Naive thymus-derived CD4-positive, alpha-beta T cell (primary cell): ENCODE measurements at regions not wholly inside any gene's neighbourhood (a gene's known extent, or its start where the extent isn't known, plus 50 kb on each side); places are given as distances from the start of the nearest gene placed in this dataset.

Source experiments
- ATAC-seq: fragments of 150-1000 bp; cut with Tn5 transposase; 2 replicates; pipeline ENCODE4 v1.10.0; 2021; ENCODE audit warnings: mild to moderate bottlenecking, moderate library complexity
- CTCF ChIA-PET: fragments of 350-600 bp; sonication (Branson Sonifier 250); formaldehyde crosslinking; loops from one replicate; lab custom pipeline; 2021; ENCODE audit warnings: antibody characterized with exemption; lab: Charles Lee
- POLR2A ChIA-PET: fragments of 350-600 bp; sonication (Branson Sonifier 250); formaldehyde crosslinking; loops from one replicate; lab custom pipeline; 2021; ENCODE audit warnings: antibody characterized with exemption, inconsistent platforms; lab: Charles Lee
- DNase-seq, 9 donors: peaks; one replicate each; pipeline versions ENCODE4 v3.0.0 to v3.0.0-alpha.2; 2020 to 2022; ENCODE audit warnings: mixed read lengths in 1 of 9
- H3K27ac ChIP-seq: one replicate; pipeline ENCODE4 v1.7.0; 2013; ENCODE audit warnings: mild to moderate bottlenecking, low read depth, low read length, moderate library complexity
- H3K27me3 ChIP-seq, 2 donors: one replicate each; pipeline ENCODE4 v1.7.0; 2013; ENCODE audit warnings: low read length in 2 of 2, mild to moderate bottlenecking in 2 of 2, moderate library complexity in 2 of 2; ENCODE audit not compliant: control insufficient read depth in 2 of 2, insufficient read depth in 2 of 2
- H3K36me3 ChIP-seq, 3 experiments: 1 replicate in 2 of 3; 2 replicates in 1 of 3; pipeline ENCODE4 v1.7.0; 2013; ENCODE audit warnings: low read length in 3 of 3, mild to moderate bottlenecking in 3 of 3, moderate library complexity in 1 of 3; ENCODE audit not compliant: insufficient read depth in 3 of 3, control insufficient read depth in 2 of 3
- H3K4me1 ChIP-seq, 2 donors: one replicate each; pipeline ENCODE4 v1.7.0; 2013; ENCODE audit warnings: low read length in 2 of 2, mild to moderate bottlenecking in 2 of 2, moderate library complexity in 1 of 2; ENCODE audit not compliant: control insufficient read depth in 2 of 2, insufficient read depth in 2 of 2
- H3K4me3 ChIP-seq: 2 replicates; pipeline ENCODE4 v1.7.0; 2013; ENCODE audit warnings: mild to moderate bottlenecking, low read length
- H3K9me3 ChIP-seq, 3 experiments: 1 replicate in 2 of 3; 2 replicates in 1 of 3; pipeline ENCODE4 v1.7.0; 2013; ENCODE audit warnings: low read length in 3 of 3; ENCODE audit not compliant: control insufficient read depth in 2 of 3
- H3K27ac Mint-ChIP-seq, 9 donors: one replicate each; pipeline ENCODE4 v1.8.0; 2020 to 2022; ENCODE audit warnings: mixed read lengths in 9 of 9, mild to moderate bottlenecking in 8 of 9, moderate library complexity in 5 of 9, inconsistent platforms in 2 of 9
- H3K27me3 Mint-ChIP-seq, 5 donors: one replicate each; pipeline ENCODE4 v1.8.0; 2021 to 2022; ENCODE audit warnings: mixed read lengths in 5 of 5, mild to moderate bottlenecking in 1 of 5
- H3K36me3 Mint-ChIP-seq, 5 donors: one replicate each; pipeline ENCODE4 v1.8.0; 2020 to 2022; ENCODE audit warnings: mixed read lengths in 5 of 5, mild to moderate bottlenecking in 3 of 5, inconsistent platforms in 1 of 5
- H3K4me1 Mint-ChIP-seq, 7 donors: one replicate each; pipeline ENCODE4 v1.8.0; 2020 to 2022; ENCODE audit warnings: mixed read lengths in 7 of 7, mild to moderate bottlenecking in 3 of 7, inconsistent platforms in 1 of 7
- H3K4me3 Mint-ChIP-seq, 10 donors: one replicate each; pipeline ENCODE4 v1.8.0; 2020 to 2022; ENCODE audit warnings: mild to moderate bottlenecking in 10 of 10, mixed read lengths in 10 of 10, moderate library complexity in 6 of 10, inconsistent platforms in 2 of 10
- H3K9me3 Mint-ChIP-seq, 11 donors: one replicate each; pipeline ENCODE4 v1.8.0; 2020 to 2022; ENCODE audit warnings: mixed read lengths in 11 of 11, mild to moderate bottlenecking in 4 of 11, inconsistent platforms in 1 of 11, moderate library complexity in 1 of 11
- intact Hi-C, 2 donors: fragments of 100-400 bp; cut with micrococcal nuclease; formaldehyde crosslinking; loops; one replicate each; pipeline ENCODE4 v1.15.1; 2023

DNA sequence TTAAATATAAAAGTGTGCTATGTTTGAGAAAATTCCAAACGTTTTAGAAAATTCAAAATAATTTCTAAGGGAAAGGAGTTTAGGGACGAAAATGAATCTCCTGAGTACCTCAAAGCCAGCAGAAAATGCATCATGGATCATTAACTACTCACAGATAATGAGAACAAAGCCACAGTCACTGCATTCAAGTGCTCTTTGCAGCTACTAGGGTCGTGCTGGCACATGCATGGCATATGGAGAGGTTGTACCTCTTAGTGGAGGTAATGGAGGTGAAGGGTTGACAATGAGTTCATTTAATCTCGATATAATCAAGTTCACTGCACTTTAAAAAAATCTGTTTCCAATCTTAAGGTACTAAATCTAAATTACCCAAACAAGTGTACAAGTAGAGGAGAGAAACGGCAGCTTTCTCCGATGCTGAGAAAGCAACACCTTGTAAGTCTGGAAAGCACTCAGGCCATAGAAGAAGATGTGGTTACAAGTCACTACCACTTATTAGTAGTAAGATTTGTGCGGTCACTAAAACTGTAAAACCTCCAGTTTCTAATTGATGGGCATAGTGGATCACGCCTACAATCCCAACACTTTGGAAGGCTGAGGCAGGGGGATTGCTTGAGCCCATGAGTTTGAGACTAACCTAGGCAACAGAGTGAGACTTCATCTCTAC is 261.1 kb upstream of the ANO3 start:
- no peak for ATAC-seq
- Histone ChIP-seq H3K4me1 (no peaks in the 10 kb centered on the region), H3K4me3 (no peak overlapping the region), H3K27ac (no peak overlapping the region), H3K36me3 (no peaks in the 10 kb centered on the region), H3K9me3 (no peaks in the 10 kb centered on the region), H3K27me3 (no peaks in the 10 kb centered on the region)
- CTCF ChIA-PET, result no interaction called here
- peaks cover 0 to 8% (median 2%) of the 10 kb centered on the region in 11 donors for H3K9me3 Mint-ChIP-seq
- no peak overlapping the region for H3K27ac Mint-ChIP-seq
- POLR2A ChIA-PET, result no interaction called here
- H3K4me3 Mint-ChIP-seq, result no peak overlapping the region
- DNase-seq, result no peak
- no peaks in the 10 kb centered on the region for H3K27me3 Mint-ChIP-seq
- no peaks in the 10 kb centered on the region for H3K36me3 Mint-ChIP-seq
- no peaks in the 10 kb centered on the region for H3K4me1 Mint-ChIP-seq
- intact Hi-C loops, result no loop called here

GRCh38 chr11:26072614-26073153 is 259.2 kb upstream of the ANO3 start:
- Histone ChIP-seq H3K27ac (no peak overlapping the region), H3K4me3 (no peak overlapping the region), H3K9me3 (no peaks in the 10 kb centered on the region), H3K36me3 (no peaks in the 10 kb centered on the region), H3K27me3 (no peaks in the 10 kb centered on the region), H3K4me1 (no peaks in the 10 kb centered on the region)
- Mint-ChIP-seq H3K27ac (no peak overlapping the region), H3K4me1 (no peaks in the 10 kb centered on the region), H3K4me3 (no peak overlapping the region), H3K27me3 (no peaks in the 10 kb centered on the region), H3K9me3 (peaks cover 0 to 5% (median 2%) of the 10 kb centered on the region in 11 donors), H3K36me3 (no peaks in the 10 kb centered on the region)
- intact Hi-C loops, result no loop called here
- ATAC-seq, result no peak
- ChIA-PET POLR2A (no interaction called here), CTCF (no interaction called here)
- DNase-seq, result no peak

- ChIA-PET CTCF (no interaction called here), POLR2A (no interaction called here)
- Histone ChIP-seq H3K27me3 (no peaks in the 10 kb centered on the region), H3K4me3 (no peak overlapping the region), H3K36me3 (no peaks in the 10 kb centered on the region), H3K27ac (no peak overlapping the region), H3K4me1 (no peaks in the 10 kb centered on the region), H3K9me3 (no peaks in the 10 kb centered on the region)
- Mint-ChIP-seq H3K4me1 (no peaks in the 10 kb centered on the region), H3K36me3 (no peaks in the 10 kb centered on the region), H3K4me3 (no peak overlapping the region), H3K9me3 (peaks cover 0 to 5% (median 2%) of the 10 kb centered on the region in 11 donors), H3K27ac (no peak overlapping the region), H3K27me3 (no peaks in the 10 kb centered on the region)
- ATAC-seq (no peak), DNase-seq (no peak)
- intact Hi-C loops, result no loop called here
Observed at GRCh38 chr11:26073646-26074045, 258.3 kb upstream of the ANO3 start.

DNA sequence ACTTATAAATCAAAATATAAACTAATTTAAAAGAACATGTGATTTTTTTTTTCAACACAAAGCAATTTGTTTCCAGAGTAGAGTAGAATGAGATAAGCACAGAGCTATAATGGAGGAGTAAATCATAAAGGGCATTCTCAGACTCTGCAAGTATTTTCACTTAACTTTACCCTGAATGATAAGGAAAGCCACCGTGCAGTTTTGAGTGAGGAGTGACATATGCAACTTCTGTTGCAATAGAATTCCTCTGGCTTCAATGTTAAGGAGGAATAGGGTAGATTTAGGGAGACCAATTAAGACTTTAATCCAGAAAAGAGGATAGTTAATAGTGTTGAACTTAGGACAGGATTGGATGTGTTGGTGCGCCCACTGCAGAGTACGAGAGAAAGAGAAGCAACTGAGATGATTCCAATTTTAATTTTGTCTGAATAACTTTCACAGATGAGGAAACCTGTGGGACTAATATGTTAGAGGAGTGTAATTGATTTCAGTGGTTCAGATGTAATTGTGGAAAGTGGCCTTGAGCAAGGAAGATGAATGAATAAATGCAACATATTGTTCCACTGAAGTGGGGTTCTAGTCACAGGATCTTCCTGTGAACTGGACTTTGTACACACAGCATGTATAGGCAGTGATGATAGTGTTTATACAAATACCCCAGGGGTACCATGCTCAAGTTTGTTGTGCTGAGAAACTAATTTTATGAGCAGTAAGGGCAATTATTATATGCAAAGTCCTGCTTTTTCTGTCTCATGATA is 255.5 kb upstream of the ANO3 start:
- no peaks in the 10 kb centered on the region for H3K36me3 ChIP-seq
- Mint-ChIP-seq H3K4me3 (no peak overlapping the region), H3K36me3 (no peaks in the 10 kb centered on the region), H3K4me1 (no peaks in the 10 kb centered on the region), H3K27ac (no peak overlapping the region), H3K27me3 (no peaks in the 10 kb centered on the region), H3K9me3 (peaks cover 0 to 10% (median 2%) of the 10 kb centered on the region in 11 donors)
- H3K27ac ChIP-seq, result no peak overlapping the region
- ATAC-seq, result no peak
- POLR2A ChIA-PET, result no interaction called here
- intact Hi-C loops, result no loop called here
- no peak for DNase-seq
- H3K4me1 ChIP-seq, result no peaks in the 10 kb centered on the region
- no peaks in the 10 kb centered on the region for H3K9me3 ChIP-seq
- CTCF ChIA-PET, result no interaction called here
- no peaks in the 10 kb centered on the region for H3K27me3 ChIP-seq
- no peak overlapping the region for H3K4me3 ChIP-seq

DNA sequence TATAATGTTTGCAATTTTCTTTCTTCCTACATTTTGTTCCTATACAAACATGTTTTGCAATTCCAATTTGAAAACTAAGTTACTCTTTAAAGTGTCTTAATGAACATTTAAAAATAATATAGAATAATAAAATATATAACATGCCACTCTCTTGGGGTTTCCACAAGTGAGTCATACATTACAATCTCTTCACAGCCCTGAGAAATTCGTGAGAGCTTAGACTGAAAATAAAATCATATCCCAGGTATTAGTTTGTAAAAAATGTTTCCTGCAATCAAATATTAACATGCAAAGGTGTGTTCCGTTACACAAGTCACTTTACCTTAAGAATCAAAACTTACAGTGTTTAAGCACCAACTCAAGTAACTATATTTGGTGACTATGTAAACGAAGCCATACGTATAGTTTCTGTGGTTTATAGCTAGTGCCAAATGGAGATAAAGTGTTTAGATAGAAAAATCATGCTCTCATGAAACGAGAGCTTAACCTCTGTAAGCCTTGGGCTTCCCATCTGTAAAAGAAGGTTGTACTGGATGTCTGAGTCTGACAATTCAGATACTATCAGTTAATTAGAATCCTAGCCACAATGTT is 253.6 kb upstream of the ANO3 start:
- Histone ChIP-seq H3K27ac (no peak overlapping the region), H3K27me3 (no peaks in the 10 kb centered on the region), H3K36me3 (no peaks in the 10 kb centered on the region), H3K9me3 (no peaks in the 10 kb centered on the region), H3K4me1 (no peaks in the 10 kb centered on the region), H3K4me3 (no peak overlapping the region)
- DNase-seq (no peak), ATAC-seq (no peak)
- CTCF ChIA-PET, result no interaction called here
- Mint-ChIP-seq H3K27ac (no peak overlapping the region), H3K27me3 (no peaks in the 10 kb centered on the region), H3K4me3 (no peak overlapping the region), H3K36me3 (no peaks in the 10 kb centered on the region), H3K4me1 (no peaks in the 10 kb centered on the region), H3K9me3 (peaks cover 0 to 16% (median 3%) of the 10 kb centered on the region in 11 donors)
- intact Hi-C loops, result no loop called here
- POLR2A ChIA-PET, result no interaction called here

DNA sequence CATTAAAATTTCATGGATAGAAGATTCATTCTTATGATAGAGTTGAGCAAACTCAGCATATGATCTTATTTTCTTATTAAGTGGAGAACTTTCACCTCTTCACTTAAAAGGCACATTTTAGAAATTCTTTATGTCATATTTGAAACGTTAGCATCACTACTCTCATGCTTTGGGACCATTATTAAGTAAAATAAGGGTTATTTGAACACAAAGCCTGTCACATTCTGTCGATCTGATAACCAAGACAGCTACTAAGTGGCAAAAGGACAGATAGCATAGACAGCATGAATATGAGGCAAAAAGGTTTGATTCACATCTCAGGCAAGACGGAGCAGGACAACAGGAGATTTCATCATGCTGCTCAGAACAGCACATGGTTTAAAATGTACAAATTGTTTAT is 247.6 kb upstream of the ANO3 start:
- no peaks in the 10 kb centered on the region for H3K27me3 Mint-ChIP-seq

More for the DNA sequence above, 247.6 kb upstream of the ANO3 start:
- CTCF ChIA-PET, result no interaction called here
- POLR2A ChIA-PET, result no interaction called here
- Histone ChIP-seq H3K36me3 (no peaks in the 10 kb centered on the region), H3K27me3 (no peaks in the 10 kb centered on the region), H3K4me3 (no peak overlapping the region), H3K4me1 (no peaks in the 10 kb centered on the region), H3K9me3 (no peaks in the 10 kb centered on the region), H3K27ac (no peak overlapping the region)
- ATAC-seq, result no peak
- H3K4me1 Mint-ChIP-seq, result no peaks in the 10 kb centered on the region
- H3K27ac Mint-ChIP-seq, result no peak overlapping the region
- no peak overlapping the region for H3K4me3 Mint-ChIP-seq
- H3K36me3 Mint-ChIP-seq, result no peaks in the 10 kb centered on the region
- no peak for DNase-seq
- peaks cover 0 to 15% (median 0%) of the 10 kb centered on the region in 11 donors for H3K9me3 Mint-ChIP-seq
- intact Hi-C loops, result no loop called here
